ENCODE measurements at regions not wholly inside any gene's neighbourhood (a gene's known extent, or its start where the extent isn't known, plus 50 kb on each side); places are given as distances from the start of the nearest gene placed in this dataset.

- intact Hi-C loops (cut with DNase I): loop anchor here in 1 of 4 donors (10.0 kb wide), 1 partner anchor 349 kb away; no protein-coding TSS in a partner anchor
- WGBS: 55% methylated on average over 3 of the region's 3 CpGs
- Histone ChIP-seq H3K4me3 (ENCODE audit: low read length) (no peak overlapping the region), H3K27ac (ENCODE audit: low read length) (no peak overlapping the region), H3K4me1 (ENCODE audit: control insufficient read depth, insufficient read depth, low read length) (no peaks in the 10 kb centered on the region), H3K9me3 (ENCODE audit: control insufficient read depth, low read length) (no peaks in the 10 kb centered on the region), H3K27me3 (ENCODE audit: control insufficient read depth, insufficient read depth) (no peaks in the 10 kb centered on the region)
- ATAC-seq (peak; percentile 85 to 86), DNase-seq (peak in 2 of 3 donors; percentile 38 to 52)
These were observed 529.4 kb upstream of the HTR2A start for GRCh38 chr13:47426126-47426849.

GRCh38 chr13:47421525-47421924, 524.7 kb upstream of the HTR2A start:
- Histone ChIP-seq H3K9me3 (ENCODE audit: control insufficient read depth, low read length) (no peaks in the 10 kb centered on the region), H3K27ac (ENCODE audit: low read length) (no peak overlapping the region), H3K27me3 (ENCODE audit: control insufficient read depth, insufficient read depth) (no peaks in the 10 kb centered on the region), H3K4me3 (ENCODE audit: low read length) (no peak overlapping the region), H3K4me1 (ENCODE audit: control insufficient read depth, insufficient read depth, low read length) (no peaks in the 10 kb centered on the region)
- WGBS: 54% methylated on average over 1 of the region's 1 CpG
- no peak for ATAC-seq
- intact Hi-C loops (cut with DNase I): loop anchor here in 2 of 4 donors (5.0 to 10.0 kb wide), 3 partner anchors 176 to 353 kb away; no protein-coding TSS in a partner anchor
- no peak for DNase-seq

- WGBS: 89% methylated on average over 1 of the region's 1 CpG
- Histone ChIP-seq H3K27ac (ENCODE audit: low read length) (no peak overlapping the region), H3K27me3 (ENCODE audit: control insufficient read depth, insufficient read depth) (no peaks in the 10 kb centered on the region), H3K9me3 (ENCODE audit: control insufficient read depth, low read length) (no peaks in the 10 kb centered on the region), H3K4me3 (ENCODE audit: low read length) (no peak overlapping the region), H3K4me1 (ENCODE audit: control insufficient read depth, insufficient read depth, low read length) (no peaks in the 10 kb centered on the region)
- intact Hi-C loops (cut with DNase I): loop anchor here in 2 of 4 donors (5.0 to 10.0 kb wide), 3 partner anchors 177 to 354 kb away; no protein-coding TSS in a partner anchor
- ATAC-seq: peak in 1 of 2 donors; percentile 50
- no peak for DNase-seq
These were observed 523.7 kb upstream of the HTR2A start for GRCh38 chr13:47420568-47420967.

- intact Hi-C loops (cut with DNase I): loop anchor here in 2 of 4 donors (5.0 to 10.0 kb wide), 3 partner anchors 177 to 355 kb away; no protein-coding TSS in a partner anchor
- Histone ChIP-seq H3K4me3 (ENCODE audit: low read length) (no peak overlapping the region), H3K4me1 (ENCODE audit: control insufficient read depth, insufficient read depth, low read length) (no peaks in the 10 kb centered on the region), H3K27ac (ENCODE audit: low read length) (no peak overlapping the region), H3K27me3 (ENCODE audit: control insufficient read depth, insufficient read depth) (no peaks in the 10 kb centered on the region), H3K9me3 (ENCODE audit: control insufficient read depth, low read length) (no peaks in the 10 kb centered on the region)
- ATAC-seq (peak; percentile 48 to 61), DNase-seq (no peak)
- WGBS: 55% methylated on average over 1 of the region's 1 CpG
These were observed 523.2 kb upstream of the HTR2A start for GRCh38 chr13:47420020-47420419.

GRCh38 chr13:47418206-47418920, 521.5 kb upstream of the HTR2A start:
- ATAC-seq: no peak
- intact Hi-C loops (cut with DNase I): loop anchor here in 2 of 4 donors (10.0 kb wide), 2 partner anchors 176 to 356 kb away; no protein-coding TSS in a partner anchor
- 92% methylated on average over 3 of the region's 3 CpGs for WGBS

GRCh38 chr13:47417485-47417884, 520.6 kb upstream of the HTR2A start:
- 92% methylated on average over 2 of the region's 2 CpGs for WGBS
- ATAC-seq: no peak
- Histone ChIP-seq H3K27ac (ENCODE audit: low read length) (no peak overlapping the region), H3K27me3 (ENCODE audit: control insufficient read depth, insufficient read depth) (no peaks in the 10 kb centered on the region), H3K4me3 (ENCODE audit: low read length) (no peak overlapping the region), H3K9me3 (ENCODE audit: control insufficient read depth, low read length) (no peaks in the 10 kb centered on the region), H3K4me1 (ENCODE audit: control insufficient read depth, insufficient read depth, low read length) (no peaks in the 10 kb centered on the region)
- intact Hi-C loops (cut with DNase I): loop anchor here in 2 of 4 donors (10.0 kb wide), 2 partner anchors 177 to 357 kb away; no protein-coding TSS in a partner anchor
- DNase-seq: no peak

More at GRCh38 chr13:47418206-47418920, 521.5 kb upstream of the HTR2A start:
- Histone ChIP-seq H3K4me1 (ENCODE audit: control insufficient read depth, insufficient read depth, low read length) (no peaks in the 10 kb centered on the region), H3K27ac (ENCODE audit: low read length) (no peak overlapping the region), H3K4me3 (ENCODE audit: low read length) (no peak overlapping the region), H3K27me3 (ENCODE audit: control insufficient read depth, insufficient read depth) (no peaks in the 10 kb centered on the region), H3K9me3 (ENCODE audit: control insufficient read depth, low read length) (no peaks in the 10 kb centered on the region)
- no peak for DNase-seq

GRCh38 chr13:47415048-47415447, 518.2 kb upstream of the HTR2A start:
- Histone ChIP-seq H3K4me1 (ENCODE audit: control insufficient read depth, insufficient read depth, low read length) (no peaks in the 10 kb centered on the region), H3K27me3 (ENCODE audit: control insufficient read depth, insufficient read depth) (no peaks in the 10 kb centered on the region), H3K4me3 (ENCODE audit: low read length) (no peak overlapping the region), H3K27ac (ENCODE audit: low read length) (no peak overlapping the region), H3K9me3 (ENCODE audit: control insufficient read depth, low read length) (no peaks in the 10 kb centered on the region)
- DNase-seq (no peak), ATAC-seq (no peak)
- intact Hi-C loops (cut with DNase I): loop anchor here in 2 of 4 donors (10.0 kb wide), 2 partner anchors 180 to 360 kb away; no protein-coding TSS in a partner anchor
- 76% methylated on average over 4 of the region's 4 CpGs for WGBS

GRCh38 chr13:47413526-47413925, 516.7 kb upstream of the HTR2A start:
- no peaks in the 10 kb centered on the region for H3K9me3 ChIP-seq (ENCODE audit: control insufficient read depth, low read length)
- H3K27ac ChIP-seq (ENCODE audit: low read length): no peak overlapping the region
- 58% methylated on average over 1 of the region's 1 CpG for WGBS
- H3K4me1 ChIP-seq (ENCODE audit: control insufficient read depth, insufficient read depth, low read length): no peaks in the 10 kb centered on the region
- no peak overlapping the region for H3K4me3 ChIP-seq (ENCODE audit: low read length)
- ATAC-seq: no peak
- no peaks in the 10 kb centered on the region for H3K27me3 ChIP-seq (ENCODE audit: control insufficient read depth, insufficient read depth)
- no peak for DNase-seq
- intact Hi-C loops (cut with DNase I): loop anchor here in 2 of 4 donors (10.0 kb wide), 2 partner anchors 181 to 361 kb away; no protein-coding TSS in a partner anchor

GRCh38 chr13:47413112-47413511, 516.3 kb upstream of the HTR2A start:
- ATAC-seq (no peak), DNase-seq (no peak)
- Histone ChIP-seq H3K4me3 (ENCODE audit: low read length) (no peak overlapping the region), H3K4me1 (ENCODE audit: control insufficient read depth, insufficient read depth, low read length) (no peaks in the 10 kb centered on the region), H3K27ac (ENCODE audit: low read length) (no peak overlapping the region), H3K27me3 (ENCODE audit: control insufficient read depth, insufficient read depth) (no peaks in the 10 kb centered on the region), H3K9me3 (ENCODE audit: control insufficient read depth, low read length) (no peaks in the 10 kb centered on the region)
- intact Hi-C loops (cut with DNase I): loop anchor here in 2 of 4 donors (10.0 kb wide), 2 partner anchors 182 to 362 kb away; no protein-coding TSS in a partner anchor
- 86% methylated on average over 3 of the region's 3 CpGs for WGBS

- WGBS: 63% methylated on average over 1 of the region's 1 CpG
- Histone ChIP-seq H3K4me1 (ENCODE audit: control insufficient read depth, insufficient read depth, low read length) (no peaks in the 10 kb centered on the region), H3K9me3 (ENCODE audit: control insufficient read depth, low read length) (no peaks in the 10 kb centered on the region), H3K27me3 (ENCODE audit: control insufficient read depth, insufficient read depth) (no peaks in the 10 kb centered on the region), H3K4me3 (ENCODE audit: low read length) (no peak overlapping the region), H3K27ac (ENCODE audit: low read length) (no peak overlapping the region)
- DNase-seq (no peak), ATAC-seq (no peak)
- intact Hi-C loops (cut with DNase I): loop anchor here in 2 of 4 donors (10.0 kb wide), 2 partner anchors 185 to 365 kb away; no protein-coding TSS in a partner anchor
These were observed 512.9 kb upstream of the HTR2A start for GRCh38 chr13:47409778-47410177.

Data from right cardiac atrium (tissue), 5 donors.